ENCODE measurements at regions not wholly inside any gene's neighbourhood (a gene's known extent, or its start where the extent isn't known, plus 50 kb on each side); places are given as distances from the start of the nearest gene placed in this dataset.

GRCh38 chr1:240000634-240001033, 91.0 kb upstream of the FMN2 start:
- no peak for TF ChIP-seq EZH2 (IDR thresholded peaks at IDR 0.05)
- no peak for TF ChIP-seq FOXP2 (optimal IDR thresholded peaks at IDR 0.05; ENCODE audit: control extremely low read depth, extremely low read length, insufficient read depth)

All from SK-N-MC (cell line).